ENCODE measurements at regions not wholly inside any gene's neighbourhood (a gene's known extent, or its start where the extent isn't known, plus 50 kb on each side); places are given as distances from the start of the nearest gene placed in this dataset.

DNA sequence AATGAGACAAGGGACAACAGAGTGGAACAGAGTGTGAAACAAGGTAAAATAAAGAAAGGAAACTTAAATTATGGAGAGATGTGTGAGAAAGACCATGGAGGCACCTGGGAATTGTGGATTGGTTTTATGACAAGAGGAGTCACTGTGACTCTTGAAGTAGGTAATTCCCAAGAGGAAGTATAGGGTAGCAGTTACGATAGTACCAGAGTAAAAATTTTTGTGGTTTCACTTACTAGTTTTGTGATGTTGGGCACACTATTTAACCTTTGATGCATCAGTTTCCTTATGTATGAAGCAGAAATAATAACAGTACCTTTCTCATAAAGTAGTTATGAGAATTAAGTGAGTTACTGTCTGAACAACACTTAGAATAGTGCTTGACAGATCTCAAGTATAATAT lies 267.9 kb upstream of the DPYD start:
- TF ChIP-seq, protein P1, sequence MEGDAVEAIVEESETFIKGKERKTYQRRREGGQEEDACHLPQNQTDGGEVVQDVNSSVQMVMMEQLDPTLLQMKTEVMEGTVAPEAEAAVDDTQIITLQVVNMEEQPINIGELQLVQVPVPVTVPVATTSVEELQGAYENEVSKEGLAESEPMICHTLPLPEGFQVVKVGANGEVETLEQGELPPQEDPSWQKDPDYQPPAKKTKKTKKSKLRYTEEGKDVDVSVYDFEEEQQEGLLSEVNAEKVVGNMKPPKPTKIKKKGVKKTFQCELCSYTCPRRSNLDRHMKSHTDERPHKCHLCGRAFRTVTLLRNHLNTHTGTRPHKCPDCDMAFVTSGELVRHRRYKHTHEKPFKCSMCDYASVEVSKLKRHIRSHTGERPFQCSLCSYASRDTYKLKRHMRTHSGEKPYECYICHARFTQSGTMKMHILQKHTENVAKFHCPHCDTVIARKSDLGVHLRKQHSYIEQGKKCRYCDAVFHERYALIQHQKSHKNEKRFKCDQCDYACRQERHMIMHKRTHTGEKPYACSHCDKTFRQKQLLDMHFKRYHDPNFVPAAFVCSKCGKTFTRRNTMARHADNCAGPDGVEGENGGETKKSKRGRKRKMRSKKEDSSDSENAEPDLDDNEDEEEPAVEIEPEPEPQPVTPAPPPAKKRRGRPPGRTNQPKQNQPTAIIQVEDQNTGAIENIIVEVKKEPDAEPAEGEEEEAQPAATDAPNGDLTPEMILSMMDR (IDR thresholded peaks at IDR 0.05; ENCODE audit: extremely low read depth, insufficient read depth, missing control alignments) = no peak
- in situ Hi-C loops (cut with MboI; ENCODE audit: low pct_unique_long_range_greater_than_20kb, low sequenced_read_pairs, unreplicated experiment) = no loop called here
- no peak for DNase-seq (ENCODE audit: low spot score)

DNA sequence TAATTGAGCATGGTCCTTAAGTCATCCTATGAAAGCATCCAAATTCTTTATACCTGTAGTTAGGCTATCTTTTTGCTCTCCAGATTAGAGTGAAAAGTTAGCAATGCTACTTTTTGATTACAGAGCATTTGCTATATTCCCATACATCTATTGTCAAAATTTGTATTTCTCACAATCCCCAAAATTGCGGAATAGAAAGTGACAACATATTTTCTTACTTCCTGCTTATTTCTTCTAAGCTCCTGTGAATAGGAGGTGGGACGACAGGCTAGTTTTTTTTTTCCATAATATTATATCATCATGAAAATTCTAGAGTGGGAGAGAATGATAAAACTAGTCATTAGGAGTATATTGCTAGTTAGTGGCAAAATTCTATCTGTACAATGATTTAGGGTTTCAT lies 264.0 kb upstream of the DPYD start:
- in situ Hi-C loops (cut with MboI; ENCODE audit: low pct_unique_long_range_greater_than_20kb, low sequenced_read_pairs, unreplicated experiment) = no loop called here
- TF ChIP-seq, protein P1 (IDR thresholded peaks at IDR 0.05; ENCODE audit: extremely low read depth, insufficient read depth, missing control alignments) = no peak
- no peak for DNase-seq (ENCODE audit: low spot score)

DNA sequence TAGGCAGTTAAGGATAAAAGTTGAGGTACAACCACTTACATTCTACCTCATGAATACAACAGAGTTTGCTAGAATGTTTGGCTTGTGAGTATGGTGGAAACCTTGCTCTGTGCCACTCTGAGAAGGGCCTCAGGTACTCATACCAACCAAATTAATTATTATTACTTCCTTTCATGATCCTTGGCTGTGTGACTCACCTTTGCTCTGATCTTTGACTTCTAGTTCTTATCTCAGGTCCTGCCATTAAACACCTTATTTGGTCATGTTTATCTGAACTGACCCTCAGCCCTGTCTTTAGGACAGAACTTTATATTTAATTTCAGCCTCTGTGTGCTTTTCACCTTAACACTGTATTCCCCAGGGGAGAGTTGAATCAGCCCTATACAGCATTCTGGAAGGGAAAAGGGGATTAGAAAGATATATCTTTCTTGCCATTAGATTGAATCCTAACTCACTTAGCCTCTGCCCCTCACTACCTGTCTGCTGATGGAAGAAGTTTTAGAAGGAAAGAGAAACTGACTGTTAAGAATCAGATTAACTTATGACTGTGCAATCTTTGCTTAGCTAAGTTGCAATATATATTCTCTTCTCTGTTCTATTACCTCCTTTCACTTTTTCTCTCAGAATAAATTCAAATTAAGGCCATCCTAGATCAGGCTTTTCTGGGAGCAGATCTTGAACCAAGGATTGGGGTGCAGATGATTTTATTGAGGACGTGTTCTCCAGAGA lies 260.4 kb upstream of the DPYD start:
- DNase-seq (ENCODE audit: low spot score) = no peak

DNA sequence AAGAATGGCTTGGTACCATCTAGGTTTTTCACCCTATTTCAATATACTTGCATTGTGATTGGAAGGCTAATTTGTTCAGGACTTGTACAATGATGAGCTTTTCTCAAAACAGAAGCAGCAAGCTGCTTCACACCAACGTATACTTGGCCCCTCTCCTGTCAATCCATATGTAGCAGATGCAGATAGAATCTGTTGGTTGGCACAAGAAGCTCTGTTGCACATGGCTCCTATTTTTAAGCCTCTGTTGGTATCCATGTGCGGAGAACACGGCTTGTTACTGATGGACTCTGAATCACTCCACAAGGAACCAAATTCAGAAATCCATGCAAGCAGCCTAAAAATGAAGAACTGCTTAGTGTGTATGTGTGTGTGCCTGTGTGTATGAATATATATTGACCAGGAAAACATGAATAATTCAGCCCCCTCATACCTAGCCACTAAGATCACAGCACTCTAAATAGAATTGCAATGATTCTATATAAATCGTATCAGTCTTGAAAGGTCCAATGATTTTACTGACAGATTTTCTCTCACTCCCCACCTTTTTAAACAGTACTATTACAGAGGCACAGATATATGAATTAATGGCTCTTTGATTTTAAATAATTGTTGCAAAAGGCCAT lies 258.4 kb upstream of the DPYD start:
- TF ChIP-seq, protein P1 (IDR thresholded peaks at IDR 0.05; ENCODE audit: extremely low read depth, insufficient read depth, missing control alignments) = no peak
- no peak for DNase-seq (ENCODE audit: low spot score)
- in situ Hi-C loops (cut with MboI; ENCODE audit: low pct_unique_long_range_greater_than_20kb, low sequenced_read_pairs, unreplicated experiment) = no loop called here

More for the DNA sequence above, 260.4 kb upstream of the DPYD start:
- TF ChIP-seq, protein P1 (IDR thresholded peaks at IDR 0.05; ENCODE audit: extremely low read depth, insufficient read depth, missing control alignments) = no peak
- in situ Hi-C loops (cut with MboI; ENCODE audit: low pct_unique_long_range_greater_than_20kb, low sequenced_read_pairs, unreplicated experiment) = no loop called here

DNA sequence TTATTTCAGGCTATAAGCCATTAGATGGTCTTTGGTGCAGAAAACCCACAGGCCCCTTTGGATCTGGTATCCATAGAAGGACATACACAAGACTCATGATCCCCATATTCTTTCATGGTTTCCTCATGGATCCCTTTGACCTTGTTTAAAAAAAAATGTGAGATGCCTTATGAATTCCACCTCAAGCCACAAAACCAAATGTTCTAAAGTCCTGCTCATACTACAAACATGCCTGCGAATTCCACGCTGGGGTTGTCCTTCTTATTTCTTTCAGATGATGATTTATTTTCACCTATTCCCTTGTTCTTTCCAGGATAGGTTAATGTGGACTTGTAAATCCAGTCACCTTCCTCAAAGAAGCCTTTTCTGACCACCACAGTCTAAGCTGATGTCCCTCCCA lies 256.9 kb upstream of the DPYD start:
- in situ Hi-C loops (cut with MboI; ENCODE audit: low pct_unique_long_range_greater_than_20kb, low sequenced_read_pairs, unreplicated experiment) = no loop called here
- TF ChIP-seq, protein P1 (IDR thresholded peaks at IDR 0.05; ENCODE audit: extremely low read depth, insufficient read depth, missing control alignments) = no peak
- DNase-seq (ENCODE audit: low spot score) = no peak

DNA sequence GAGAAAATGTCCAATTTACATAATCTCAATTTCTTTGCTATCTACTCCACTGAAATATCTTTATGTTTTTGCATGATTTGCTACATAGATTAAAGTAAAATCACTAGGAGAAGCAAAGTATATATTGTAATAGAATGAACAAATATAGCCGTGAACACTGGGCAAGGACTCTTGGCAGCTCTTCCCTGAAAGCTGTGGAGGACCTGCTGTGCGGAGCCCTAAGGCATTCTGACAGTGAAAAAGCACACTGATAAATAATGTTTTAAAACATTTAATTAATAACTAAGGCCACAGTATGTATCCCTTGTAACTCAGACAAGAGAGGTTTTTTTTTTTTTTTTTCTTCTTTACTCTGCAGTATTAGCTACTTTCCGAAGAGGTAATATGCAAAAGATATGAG lies 256.1 kb upstream of the DPYD start:
- TF ChIP-seq, protein P1 (IDR thresholded peaks at IDR 0.05; ENCODE audit: extremely low read depth, insufficient read depth, missing control alignments) = no peak
- no peak for DNase-seq (ENCODE audit: low spot score)
- in situ Hi-C loops (cut with MboI; ENCODE audit: low pct_unique_long_range_greater_than_20kb, low sequenced_read_pairs, unreplicated experiment) = no loop called here
